Stimulated activated CD8-positive, alpha-beta memory T cell treated with anti-CD3 and anti-CD28 coated beads, Interleukin-7, amount 100 ng/mL, for 48 hours (primary cell): ENCODE measurements at regions not wholly inside any gene's neighbourhood (a gene's known extent, or its start where the extent isn't known, plus 50 kb on each side); places are given as distances from the start of the nearest gene placed in this dataset.

Experiments
- DNase-seq, 2 donors: peaks; one replicate each; pipeline ENCODE4 v3.0.0-alpha.2; 2020; ENCODE audit warnings: low read depth in 1 of 2; ENCODE audit errors: extremely low read depth in 1 of 2

DNA sequence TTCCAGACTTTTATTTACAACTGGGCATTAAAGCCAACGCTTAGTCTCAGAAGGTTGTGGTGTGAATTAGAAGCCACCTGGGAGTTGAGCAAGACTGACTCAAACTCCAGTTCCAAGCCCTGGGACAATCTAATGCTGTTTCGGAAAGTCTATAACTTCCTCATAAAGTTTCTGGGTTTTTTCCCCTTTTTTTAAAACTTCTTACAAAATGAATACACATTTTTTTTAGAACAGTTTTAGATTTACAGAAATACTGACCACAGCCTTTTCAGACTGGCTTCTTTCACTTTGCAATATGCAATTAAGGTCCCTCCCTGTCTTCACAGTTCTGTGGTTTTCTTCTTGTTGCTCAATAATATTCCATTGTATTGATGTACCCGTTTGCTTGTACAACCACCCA lies 115.9 kb upstream of the TWIST2 start:
- no peak for DNase-seq

DNA sequence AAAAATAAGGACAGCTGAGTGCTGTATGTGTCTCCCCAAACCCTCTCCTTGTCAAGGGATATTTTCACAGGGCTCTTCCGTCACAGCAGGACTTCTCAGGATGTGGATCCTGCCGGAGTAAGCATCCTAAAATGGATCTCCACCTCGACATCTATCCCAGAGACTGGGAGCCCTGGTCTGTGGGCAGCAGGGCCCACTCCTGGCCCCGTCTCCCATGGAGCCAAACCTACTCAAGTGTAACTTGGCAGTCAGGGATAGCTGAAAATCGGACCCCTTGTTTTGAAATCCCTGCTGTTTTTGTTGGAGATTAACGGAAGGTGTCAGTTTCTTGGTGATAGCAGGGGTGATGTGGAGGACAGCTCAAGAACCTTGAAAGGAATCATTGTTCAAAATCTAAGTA lies 109.0 kb upstream of the TWIST2 start:
- no peak for DNase-seq

DNA sequence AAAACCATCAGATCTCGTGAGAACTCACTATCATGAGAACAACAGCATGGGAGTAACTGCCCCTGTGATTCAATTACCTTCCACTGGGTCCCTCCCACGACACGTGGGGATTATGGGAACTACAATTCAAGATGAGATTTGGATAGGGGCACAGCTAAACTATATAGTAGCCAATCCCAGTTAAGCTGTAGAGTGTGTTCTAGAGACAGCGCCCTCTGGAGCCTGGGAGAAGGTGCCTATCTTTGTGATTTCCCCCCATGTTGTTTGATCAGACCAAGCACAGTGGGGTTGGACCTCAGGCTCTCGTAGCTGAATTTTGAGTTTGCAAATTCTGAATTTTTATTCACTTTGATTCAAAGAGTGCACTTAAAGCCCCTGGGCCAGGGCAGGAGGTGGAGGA lies 108.2 kb upstream of the TWIST2 start:
- no peak for DNase-seq

DNA sequence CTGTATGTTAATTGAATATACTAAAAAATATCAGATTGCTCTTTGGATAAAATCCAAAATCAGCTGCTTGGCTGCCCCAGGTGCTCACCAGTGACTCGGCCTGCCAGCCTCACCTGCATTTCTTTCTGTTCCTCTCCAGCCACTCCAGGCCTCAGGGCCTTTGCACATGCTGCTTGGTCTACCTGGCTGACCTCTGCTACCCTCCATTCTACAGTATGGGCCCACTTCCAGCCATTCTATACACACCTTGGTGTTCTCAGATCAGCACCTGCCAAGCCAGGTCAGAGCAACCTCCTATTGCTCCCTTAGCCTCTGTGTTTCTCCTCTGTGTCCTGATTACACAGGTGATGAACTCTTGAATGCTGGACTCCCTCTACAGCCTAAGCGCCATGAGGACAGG lies 106.6 kb upstream of the TWIST2 start:
- DNase-seq: no peak

DNA sequence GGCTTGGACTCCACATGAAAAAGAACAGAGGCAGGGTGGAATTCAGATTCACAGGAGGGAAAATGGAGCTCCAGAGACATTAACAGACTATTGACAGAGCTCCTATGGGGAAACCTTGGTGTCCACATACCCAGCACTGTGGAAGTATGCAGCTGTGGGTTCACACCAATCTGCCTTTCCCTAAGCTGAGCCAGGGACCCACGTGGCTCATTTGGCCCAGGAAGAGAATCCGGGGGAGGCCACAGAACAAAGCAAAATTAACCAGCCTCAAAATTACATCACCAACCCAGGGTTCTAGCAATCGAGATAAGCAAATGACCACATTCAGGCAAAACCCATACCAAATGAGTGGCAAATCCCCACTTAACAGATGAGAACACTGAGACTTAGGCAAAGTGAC lies 105.8 kb upstream of the TWIST2 start:
- no peak for DNase-seq

DNA sequence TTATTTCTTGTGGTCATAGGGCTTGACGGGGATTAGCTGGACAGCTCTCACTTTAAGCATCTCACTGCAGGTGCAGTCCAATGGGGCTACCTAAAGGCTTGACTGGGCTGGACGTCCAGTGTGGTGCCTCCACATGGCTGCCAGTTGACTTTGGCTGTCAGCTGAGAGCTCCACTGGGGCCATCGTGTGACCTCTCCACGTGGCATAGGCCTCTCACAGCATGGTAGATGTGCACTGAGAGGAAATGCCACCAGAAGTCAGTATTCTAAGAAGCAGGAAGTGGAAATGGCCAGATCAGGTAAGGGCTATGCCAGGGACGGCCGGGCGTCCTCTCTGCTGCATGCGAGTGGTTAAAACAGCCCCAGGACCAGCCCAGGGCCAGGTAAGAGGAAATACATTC lies 105.2 kb upstream of the TWIST2 start:
- DNase-seq: no peak

DNA sequence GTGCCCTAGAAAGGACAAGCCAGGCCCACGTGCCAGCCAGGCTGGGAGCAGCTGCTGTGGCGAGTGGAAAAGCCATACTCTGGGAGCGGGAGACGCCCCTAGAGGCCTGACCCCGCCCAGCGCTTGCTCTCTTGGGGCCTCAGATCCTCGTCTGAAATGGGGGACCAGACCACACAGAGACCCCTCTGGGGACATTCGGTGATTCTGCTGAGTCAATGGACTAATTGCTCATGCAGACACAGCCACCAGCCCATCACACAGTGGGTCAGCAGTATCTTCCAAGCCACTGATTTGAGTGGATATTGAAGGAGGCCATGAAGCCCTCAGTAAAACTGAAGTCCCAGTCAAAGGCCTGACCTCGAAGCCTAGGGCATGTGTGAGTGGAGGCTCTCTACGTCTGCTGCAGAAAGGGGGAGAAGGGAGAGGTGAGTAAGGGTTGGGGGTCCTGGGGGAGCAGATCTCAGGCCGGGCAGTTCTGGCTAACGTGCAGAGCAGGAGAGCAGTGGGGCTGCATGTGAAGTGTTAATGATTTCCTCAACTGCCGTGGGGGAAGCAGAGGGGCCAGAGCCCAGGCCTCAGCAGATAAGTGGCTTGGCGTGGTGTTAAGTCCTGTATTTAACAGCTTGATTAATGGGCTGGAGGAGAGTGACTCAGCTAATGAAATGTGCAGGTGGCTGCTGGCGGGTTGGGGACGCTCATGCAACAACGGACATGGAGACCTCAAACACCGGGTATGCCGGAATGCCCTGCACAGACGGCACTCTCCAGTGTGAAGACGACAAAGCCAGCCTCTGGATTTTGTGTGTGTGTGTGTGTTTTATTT lies 104.4 kb upstream of the TWIST2 start:
- DNase-seq: no peak

DNA sequence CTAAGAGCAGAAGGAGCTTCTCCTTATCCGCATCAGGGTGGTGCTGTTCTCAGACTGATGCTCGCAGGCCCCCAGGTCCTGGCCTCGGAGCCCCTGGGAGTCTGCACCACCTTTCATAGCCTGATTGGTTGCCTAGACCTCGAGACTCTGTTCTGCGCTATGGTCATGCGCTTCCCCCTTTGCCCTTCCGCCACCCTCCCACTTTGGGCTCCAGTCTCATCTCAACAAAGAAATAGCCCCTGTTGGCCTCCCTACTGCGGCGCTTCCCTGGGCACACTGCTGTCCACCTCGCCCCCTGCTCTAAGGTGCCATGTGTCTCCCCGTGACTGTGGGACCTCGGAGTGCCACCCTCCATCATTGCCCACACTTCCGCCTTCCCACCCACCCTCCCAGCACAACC lies 102.9 kb upstream of the TWIST2 start:
- DNase-seq: no peak

DNA sequence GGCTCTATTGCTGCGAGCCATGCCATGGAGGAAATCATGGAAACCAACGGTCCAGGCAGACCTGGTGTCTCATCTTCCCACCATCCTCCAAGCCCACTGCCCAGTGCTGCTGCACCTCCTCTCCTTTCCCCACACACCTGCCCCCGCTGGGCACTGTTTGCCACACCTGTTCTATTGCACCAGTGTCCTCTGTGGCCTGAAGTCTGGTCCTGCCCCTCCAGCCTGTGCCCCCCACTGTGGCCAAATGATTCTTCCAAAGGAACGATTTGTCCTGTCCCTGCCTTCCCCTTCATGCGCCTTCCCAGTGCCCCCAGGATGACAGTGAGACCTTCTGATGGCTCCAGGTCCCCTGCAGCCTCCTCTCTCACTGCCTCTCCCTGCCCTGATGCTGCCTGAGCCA lies 101.9 kb upstream of the TWIST2 start:
- DNase-seq: no peak

DNA sequence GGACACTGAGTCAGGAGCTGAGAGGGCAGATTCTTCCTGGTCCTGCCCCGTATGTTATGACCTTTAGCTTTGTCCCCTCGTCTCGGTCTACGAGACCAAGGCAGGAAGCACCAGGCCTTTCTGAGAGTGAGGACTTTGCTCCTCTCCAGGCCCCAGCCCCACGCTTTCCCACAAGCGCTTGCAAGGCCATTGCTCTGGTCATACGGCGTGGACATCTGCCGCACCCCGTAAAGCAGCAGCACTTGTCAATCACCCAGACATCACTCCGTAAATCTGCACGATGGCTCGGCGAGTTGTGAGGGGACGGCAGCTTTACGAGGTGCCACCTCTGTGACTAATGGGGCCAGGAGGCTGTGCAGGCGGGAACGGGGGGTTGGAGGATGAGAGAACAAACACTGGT lies 100.8 kb upstream of the TWIST2 start:
- no peak for DNase-seq

DNA sequence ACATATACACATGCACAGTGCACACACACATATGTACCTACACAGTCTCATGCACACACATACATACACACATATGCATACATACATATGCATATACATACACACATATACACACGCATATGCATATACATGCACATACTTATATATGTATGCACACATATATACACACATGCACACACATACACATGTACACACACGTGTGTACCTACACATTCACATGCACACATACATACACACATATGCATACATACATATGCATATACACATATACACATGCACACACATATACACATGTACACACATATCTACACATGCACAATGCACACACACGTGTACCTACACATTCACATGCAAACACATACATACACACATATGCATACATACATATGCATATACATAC lies 100.3 kb upstream of the TWIST2 start:
- DNase-seq: no peak

DNA sequence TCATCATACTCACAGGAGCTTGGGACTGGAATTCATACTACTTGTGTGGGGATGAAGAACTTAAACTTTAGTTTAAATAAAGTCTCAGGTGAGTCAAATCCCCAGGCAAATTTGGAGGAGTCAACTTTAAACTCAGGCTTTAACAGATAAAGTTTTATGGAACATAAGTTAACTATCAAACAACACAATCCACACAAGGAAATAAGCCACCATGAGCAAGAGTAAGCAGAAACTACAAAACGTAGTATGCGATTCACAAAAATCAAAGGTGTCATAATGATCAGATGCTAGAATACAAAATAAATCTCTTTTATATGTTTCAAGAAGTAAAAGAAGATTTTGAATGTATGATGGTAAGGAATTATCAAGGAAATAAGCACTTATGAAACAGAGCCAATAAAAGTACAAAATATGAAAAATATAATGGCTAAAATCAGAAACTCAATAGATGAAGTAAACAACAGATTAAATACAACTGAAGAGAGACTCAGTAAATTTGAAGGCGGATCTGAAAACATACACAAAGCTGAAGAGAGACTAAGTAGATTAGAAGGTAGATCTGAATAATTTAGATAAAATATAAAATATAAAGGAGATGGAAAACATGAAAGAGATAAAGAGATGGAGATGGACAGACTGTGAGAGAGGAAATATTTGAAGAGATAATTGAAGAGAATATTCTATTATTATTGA lies 97.5 kb upstream of the TWIST2 start:
- DNase-seq: no peak

DNA sequence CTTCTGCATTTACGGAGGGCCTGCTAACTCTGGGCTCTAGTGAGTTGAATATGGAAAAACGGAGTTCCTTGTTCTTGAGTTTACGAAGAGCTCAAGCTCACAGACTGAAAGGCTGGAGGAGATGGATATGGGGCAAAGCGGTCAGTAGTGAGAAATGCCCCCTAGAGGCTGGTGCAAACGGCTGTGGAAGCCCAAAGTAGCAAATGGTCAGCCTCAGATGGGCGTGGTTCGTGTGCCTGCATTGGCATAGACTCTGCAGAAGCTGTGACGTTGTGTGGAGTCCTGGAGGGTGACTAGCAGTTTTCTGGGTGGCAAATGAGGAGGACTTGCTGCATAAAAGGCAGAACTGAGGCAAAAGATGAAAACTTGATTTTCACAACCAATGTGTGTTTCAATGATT lies 93.6 kb upstream of the TWIST2 start:
- DNase-seq: no peak

DNA sequence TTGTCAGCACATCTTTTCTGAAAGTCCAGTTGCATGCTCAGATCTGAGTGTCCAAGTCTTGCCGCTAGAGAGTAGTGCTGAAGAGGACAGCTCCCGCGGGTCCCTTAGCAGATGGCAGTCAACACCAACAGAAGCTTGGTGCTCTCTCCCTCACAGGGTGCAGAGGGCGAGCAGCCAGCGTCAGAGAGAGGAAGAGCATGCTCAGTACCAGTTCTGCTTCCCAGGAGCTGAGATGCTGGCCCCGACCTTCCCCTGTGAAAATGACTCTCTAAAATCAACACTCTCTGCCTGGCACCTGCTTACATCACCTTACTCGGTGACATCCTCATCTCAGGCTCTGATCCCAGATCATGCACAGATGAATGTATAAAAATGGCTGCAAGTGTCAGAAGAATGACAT lies 86.0 kb upstream of the TWIST2 start:
- no peak for DNase-seq

DNA sequence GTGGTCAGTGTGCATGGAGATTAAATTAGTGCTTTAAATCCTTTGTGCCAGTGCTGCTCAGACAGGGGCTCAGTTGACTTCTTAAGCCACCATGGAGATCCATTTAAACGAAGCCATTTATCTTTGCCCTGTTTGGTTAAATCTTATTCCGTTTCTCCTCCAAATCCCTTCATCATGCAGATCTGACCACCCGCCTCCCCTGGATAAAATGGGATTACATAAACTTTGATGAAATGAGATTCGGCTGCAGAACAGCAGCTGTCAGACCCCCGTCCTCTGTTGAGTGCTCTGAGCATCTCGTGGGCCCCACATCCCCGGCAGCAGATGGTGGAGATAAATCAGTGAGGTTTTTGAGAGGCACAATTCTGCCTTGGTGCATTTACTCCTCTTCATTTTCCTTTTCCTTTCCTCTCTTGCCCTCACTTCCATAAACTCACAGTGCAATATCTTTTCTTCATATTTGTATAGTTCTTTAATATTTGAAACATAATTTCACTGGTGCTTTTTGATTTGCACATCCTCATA lies 84.4 kb upstream of the TWIST2 start:
- DNase-seq: no peak

DNA sequence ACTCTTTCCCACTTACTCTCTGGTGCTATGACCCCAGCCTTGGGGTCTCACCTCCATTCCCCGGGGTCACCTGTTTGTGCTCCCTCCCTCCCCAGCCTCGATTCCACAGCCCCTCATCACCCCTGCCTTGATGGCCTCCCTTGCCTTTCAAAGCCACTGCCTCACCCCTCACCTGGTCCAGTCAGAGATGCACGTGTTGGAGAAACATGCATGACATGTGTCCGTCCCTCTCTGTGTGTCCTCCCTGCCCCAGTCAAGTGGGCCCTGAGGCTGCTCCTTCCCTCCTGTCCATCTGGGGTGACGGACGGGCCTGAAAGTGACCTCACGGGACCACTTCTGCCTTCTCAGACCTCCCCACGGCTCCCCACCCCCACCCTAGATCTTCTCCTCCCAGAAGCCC lies 82.3 kb upstream of the TWIST2 start:
- no peak for DNase-seq

DNA sequence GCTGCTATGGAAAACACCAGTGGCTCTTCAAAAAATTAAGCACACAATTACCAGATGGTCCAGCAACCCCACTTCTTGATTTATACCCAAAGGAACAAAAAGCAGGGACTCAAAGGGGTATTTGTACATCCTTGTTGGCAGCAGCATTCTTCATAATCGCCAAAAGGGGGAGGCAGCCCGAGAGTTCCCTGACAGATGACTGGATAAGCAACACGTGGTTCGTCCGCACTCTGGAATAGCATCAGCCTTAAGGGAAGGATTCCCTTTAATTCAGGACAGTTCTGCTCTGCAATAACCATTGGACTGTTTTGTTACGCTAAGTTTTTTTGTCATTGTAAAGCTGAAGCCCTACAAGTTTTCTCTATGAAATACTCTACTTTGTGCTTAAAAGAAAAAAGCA lies 76.7 kb upstream of the TWIST2 start:
- DNase-seq: no peak

DNA sequence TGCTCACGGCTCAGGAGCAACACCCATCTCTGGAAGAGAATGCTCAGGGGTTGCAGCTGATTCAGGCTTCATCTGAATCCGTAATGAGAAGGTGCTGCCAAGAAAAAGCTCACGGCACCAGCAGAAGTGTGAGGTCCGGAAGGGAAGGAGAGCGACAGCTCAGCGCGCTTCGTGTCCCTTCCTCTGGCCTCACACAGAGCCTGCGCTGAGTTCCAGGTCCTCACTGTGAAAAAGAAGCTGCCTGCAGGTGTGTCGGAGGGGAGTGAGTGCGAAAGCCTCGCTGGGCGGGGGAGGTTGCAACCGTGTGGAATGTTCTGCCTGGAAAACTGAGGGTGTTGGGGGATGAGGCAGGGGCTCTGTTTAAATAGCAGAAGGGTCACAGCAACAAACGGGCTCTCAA lies 76.2 kb upstream of the TWIST2 start:
- no peak for DNase-seq

DNA sequence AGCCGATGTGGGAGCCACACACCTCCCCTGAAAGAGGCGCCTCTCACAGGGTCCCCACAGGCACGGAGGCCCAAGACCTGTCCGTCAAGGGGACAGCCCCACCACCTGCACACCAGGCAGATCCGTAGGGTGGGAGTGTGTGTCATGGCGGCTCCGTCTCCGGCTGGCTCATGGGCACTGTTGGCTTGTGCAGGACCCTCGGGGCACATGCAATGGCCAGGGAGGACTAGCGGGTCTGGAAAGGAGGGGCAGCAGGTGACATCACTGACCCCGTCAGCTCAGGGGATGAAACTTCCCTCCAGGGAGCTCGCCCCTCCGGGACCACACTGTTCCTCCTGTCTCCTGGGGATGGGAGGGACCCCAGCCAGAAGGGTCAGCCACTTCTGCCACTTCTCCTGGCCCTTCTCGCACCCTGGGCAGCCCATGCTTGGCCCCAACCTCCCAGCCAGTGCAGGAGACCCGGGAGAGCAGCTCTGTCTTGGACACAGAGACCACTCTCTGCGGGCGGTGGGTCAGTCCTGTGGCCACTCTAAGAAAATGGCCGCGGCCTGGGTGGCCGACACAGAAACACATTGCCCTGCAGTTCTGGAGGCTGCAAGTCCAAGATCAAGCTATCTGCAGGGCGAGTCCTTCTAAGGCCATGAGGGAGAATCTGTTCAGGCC lies 75.1 kb upstream of the TWIST2 start:
- no peak for DNase-seq

DNA sequence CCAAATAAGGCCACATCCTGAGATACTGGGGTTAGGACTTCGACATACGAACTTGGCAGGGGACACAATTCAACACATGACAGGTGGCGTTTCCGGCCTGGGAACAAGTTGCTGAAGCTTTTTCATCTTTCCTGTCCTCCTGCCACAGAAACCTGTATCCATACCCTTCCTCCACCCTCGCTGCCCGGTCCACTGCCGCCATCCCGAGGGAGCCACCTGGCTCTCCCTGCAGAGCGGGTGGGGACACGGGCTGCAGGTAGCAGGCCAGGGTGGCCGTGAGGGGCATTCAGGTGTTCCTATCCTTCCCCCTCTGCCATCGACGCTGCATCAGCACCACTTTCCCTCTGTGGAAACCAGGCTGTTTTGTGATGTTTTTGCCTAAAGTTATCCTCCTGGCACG lies 74.4 kb upstream of the TWIST2 start:
- no peak for DNase-seq

DNA sequence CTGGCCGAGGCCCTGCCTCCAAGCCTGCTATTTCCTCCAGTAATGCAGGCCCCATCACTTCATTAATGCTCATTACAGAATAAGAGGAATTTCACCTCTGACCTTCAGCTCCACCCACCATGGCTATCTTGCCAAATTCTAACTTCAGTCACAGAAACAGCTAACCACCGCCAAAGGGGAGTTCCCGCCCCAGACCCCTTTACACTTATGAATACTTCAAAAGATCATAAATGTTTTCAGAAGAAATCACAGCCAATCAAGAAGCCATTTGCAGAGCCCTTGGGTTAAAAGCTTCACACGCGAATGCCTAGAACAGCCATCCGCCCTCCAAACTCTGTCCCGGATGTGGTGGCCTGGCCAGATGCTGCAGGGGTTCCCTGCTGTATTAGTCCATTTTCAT lies 73.8 kb upstream of the TWIST2 start:
- no peak for DNase-seq

DNA sequence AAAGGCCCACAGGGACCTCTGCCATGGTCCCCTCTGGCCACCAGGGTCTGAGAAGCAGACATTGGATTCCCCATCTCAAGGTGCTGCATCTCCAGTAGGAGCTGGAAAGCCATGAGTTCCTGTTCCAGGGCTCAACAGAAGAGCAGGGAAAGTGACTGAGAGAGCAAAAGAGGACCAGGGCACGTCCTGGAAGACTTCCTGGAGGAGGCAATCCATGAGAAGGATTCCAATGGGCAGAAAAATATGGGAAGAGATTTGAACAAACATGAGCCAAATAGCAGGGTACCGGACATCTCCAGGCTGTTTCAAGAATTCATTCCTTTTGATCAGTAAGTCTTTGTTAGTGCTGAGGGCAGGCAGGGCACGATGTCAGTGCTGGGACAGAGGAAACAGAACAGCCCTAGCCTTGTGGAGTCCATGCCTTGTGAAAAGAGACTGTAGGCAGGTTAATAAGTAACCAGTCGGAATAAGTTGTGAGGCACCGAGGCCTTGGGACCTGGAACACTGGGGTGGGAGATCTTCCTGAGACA lies 72.8 kb upstream of the TWIST2 start:
- no peak for DNase-seq
